WERI-Rb-1 (cell line): ENCODE measurements at regions not wholly inside any gene's neighbourhood (a gene's known extent, or its start where the extent isn't known, plus 50 kb on each side); places are given as distances from the start of the nearest gene placed in this dataset.

Experiments used
- DNase-seq: peaks from one replicate; pipeline ENCODE4 v3.0.0-alpha.2; 2020
- H3K27ac ChIP-seq: fragments of 250-450 bp; sonication (Bioruptor Pico); 2 replicates; pipeline ENCODE4 v1.5.1; 2020; ENCODE audit warnings: mild to moderate bottlenecking, moderate library complexity
- H3K27me3 ChIP-seq: fragments of 250-450 bp; sonication (Bioruptor Pico); 2 replicates; pipeline ENCODE4 v1.5.1; 2021; ENCODE audit warnings: mild to moderate bottlenecking, low read depth, moderate library complexity; ENCODE audit not compliant: insufficient read depth, severe bottlenecking
- H3K36me3 ChIP-seq: fragments of 250-450 bp; sonication (Bioruptor Pico); 2 replicates; pipeline ENCODE4 v1.5.1; 2020; ENCODE audit warnings: mild to moderate bottlenecking, moderate library complexity
- H3K4me3 ChIP-seq: 2 replicates; pipeline ENCODE4 v1.5.1; 2011; ENCODE audit warnings: low read depth, mild to moderate bottlenecking, control low read depth, low read length
- H3K9me3 ChIP-seq: fragments of 250-450 bp; sonication (Bioruptor Pico); 2 replicates; pipeline ENCODE4 v1.5.1; 2021; ENCODE audit warnings: mild to moderate bottlenecking, moderate library complexity; ENCODE audit not compliant: severe bottlenecking
- CTCF ChIP-seq: IDR thresholded peaks from 2 replicates; pipeline ENCODE4 v1.5.1; 2011; ENCODE audit warnings: low read depth, mild to moderate bottlenecking, control low read depth, inconsistent platforms, low read length

- no peak for TF ChIP-seq CTCF
- Histone ChIP-seq H3K36me3 (no peaks in the 10 kb centered on the region), H3K4me3 (no peak overlapping the region), H3K27ac (no peak overlapping the region), H3K27me3 (no peaks in the 10 kb centered on the region), H3K9me3 (no peaks in the 10 kb centered on the region)
- no peak for DNase-seq
These were observed 53.4 kb upstream of the DPP10 start for GRCh38 chr2:114389021-114389420.
